Hematopoietic multipotent progenitor cell treated with erythropoietin and hydrocortisone succinate and interleukin-3 and kit ligand, for 6 days (in vitro differentiated cells): ENCODE measurements at regions not wholly inside any gene's neighbourhood (a gene's known extent, or its start where the extent isn't known, plus 50 kb on each side); places are given as distances from the start of the nearest gene placed in this dataset.
A peak's percentile ranks its signal among the peaks of the same experiment; 100 is the strongest.

Source experiments
- DNase-seq: peaks from one replicate; pipeline ENCODE4 v3.0.0-alpha.2; 2015

DNA sequence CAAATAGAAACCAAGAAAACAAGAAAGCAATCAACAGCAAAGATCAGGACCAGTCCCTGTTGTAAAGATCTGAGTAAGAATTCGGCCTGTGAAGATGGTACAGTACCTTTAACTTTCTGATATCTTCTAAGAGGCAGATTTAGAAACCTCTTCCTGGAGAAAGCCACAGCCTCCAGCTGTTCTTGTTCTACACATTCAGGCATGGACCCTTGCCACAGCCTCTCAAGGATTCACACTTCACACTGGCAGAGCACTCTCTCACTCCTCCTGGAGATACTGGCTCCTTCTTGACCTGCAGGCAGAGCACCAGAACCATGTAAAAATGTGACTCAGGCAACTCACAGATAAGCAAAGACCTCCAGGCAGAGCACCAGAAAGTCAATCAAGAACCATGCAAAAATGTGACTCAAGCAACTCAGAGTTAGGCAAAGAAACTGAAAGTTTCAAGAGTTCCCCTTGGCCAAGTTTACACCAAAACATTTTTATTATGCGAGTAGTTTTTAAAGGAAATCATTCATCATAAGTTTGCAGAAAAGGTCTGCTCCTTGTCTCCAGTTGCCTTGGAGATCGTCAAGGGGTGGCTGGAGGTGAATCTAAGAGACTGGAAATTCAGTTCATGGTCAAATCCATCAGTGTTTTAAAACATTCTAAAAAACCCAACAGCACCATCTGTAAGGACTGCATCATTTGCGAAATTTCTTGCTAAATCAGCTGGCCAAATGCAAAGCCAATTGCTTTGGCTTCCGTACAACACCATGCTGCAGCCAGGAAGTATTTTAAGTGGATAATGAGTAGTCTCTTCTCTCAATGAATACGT lies 119.3 kb upstream of the MDM1 start:
- peak; percentile 68 for DNase-seq

GRCh38 chr12:68452078-68452715 lies 120.0 kb upstream of the MDM1 start:
- DNase-seq = no peak

- DNase-seq = no peak
Measured at GRCh38 chr12:68453278-68453677, 121.1 kb upstream of the MDM1 start.

DNA sequence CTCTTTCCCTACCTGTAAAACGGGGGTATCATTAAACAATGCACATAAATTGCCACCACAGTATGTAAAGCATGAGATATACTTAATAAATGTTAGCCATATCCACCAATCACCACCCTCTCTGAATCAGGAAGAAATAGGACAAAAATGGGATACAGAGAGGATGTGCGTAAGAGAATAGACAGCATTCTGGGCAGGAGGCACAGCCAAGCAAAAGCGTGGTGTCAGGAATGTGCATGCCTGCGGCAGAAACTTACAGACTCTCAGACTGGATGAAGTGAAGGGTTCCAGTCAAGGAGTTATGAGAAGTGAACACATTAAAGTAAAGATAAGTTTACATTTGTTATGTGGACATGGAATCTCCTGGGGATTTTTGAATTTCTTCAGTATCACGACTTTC lies 121.7 kb upstream of the MDM1 start:
- no peak for DNase-seq

DNA sequence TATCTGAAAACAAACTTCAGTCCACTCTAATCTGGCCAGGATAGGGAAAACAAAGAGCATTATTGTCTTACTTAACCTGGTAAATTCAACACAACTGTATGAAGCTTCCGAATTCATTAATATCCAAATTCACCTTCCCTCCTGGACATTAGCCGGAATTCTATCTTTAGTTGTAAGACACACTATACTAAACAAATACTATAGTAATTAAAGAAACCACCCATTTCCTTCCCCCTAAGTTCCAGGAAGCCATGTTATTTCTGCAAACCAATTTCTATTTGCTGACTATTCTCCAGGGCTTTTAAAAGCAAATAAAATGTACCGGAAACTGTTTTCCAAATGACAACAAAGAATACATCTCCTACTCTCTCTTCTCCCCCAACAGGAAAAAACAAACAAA lies 122.7 kb upstream of the MDM1 start:
- DNase-seq = no peak

DNA sequence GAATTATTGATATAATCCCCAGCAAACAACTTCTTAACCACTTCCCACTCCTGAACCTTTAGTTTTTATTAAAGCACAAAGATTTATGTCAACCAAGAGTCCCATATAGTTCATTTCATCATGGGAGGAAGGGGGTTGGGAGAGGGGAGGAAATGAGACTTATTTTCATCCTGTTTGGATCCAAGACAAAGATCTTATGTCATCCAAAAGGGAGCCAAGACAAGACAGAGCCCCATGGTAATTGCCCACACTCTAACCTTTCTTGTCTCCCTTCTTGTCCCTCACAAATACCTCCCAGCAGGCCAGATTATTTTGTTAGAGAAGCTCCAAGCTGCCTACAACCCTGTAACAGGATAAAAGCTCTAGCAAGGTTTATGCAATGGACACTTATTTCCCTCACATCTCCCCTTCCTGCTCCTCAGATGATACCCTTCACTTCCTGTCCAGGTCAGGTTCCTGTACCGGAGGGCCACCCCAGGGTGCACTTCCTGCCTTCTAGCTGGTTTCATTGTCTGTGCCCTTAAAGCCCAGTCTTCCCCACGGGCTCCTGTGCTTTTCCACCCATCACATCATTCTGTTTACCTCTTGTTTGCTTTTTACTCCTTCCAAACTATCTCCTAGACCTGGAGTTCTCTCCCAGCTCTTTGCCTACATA lies 123.7 kb upstream of the MDM1 start:
- DNase-seq = no peak

DNA sequence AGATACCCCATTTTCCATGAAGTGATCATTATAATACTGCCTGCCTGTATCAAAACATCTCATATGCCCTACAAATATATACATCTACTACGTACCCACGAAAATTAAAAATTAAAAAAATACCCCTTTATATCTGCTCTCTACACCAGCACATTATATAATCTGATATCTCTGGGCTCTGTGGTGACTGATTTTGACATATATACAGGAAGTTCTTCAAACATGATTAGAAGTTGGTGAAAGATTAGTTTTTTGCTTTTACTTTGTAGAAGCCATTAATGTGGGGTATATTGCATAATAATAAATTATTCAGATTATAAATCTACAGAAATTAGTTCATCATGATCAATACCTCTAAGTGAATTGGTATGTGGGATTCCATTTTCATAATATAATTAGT lies 126.7 kb upstream of the MDM1 start:
- DNase-seq = peak; percentile 64

DNA sequence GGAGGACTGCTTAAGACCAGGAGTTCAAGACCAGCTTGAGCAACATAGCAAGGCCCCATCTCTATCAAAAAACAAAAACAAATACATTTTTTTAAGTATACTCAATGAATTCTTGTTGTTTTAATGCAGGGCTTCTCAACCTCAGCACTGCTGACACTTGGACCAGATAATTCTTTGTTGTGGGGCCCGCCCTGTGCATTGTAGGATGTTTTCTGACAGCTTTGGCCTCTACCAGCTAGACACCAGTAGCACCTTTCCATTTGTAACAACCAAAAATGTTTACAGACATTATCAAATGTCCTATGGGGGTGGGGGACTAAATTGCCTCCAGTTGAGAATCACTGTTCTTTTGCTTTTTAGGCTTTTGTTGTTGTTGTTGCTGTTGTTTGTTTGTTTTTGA lies 128.1 kb upstream of the MDM1 start:
- no peak for DNase-seq

DNA sequence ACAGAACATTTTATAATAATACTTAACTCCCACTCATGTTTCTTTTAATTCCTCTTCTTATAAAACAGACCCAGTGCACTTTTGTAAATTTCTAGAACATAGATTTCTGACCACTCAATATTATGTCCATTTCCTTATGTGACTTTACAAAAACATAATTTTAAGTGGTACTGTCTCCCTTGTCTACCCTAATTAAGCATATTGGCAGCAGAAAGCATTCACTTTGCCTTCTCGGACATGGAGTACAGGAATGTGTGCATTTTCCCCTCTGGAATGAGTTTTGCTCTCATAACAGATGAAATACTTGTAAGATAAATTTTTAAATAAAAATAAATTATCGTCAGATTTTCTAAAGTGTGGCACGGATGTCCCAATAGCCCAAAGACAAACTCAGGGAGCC lies 129.5 kb upstream of the MDM1 start:
- no peak for DNase-seq

DNA sequence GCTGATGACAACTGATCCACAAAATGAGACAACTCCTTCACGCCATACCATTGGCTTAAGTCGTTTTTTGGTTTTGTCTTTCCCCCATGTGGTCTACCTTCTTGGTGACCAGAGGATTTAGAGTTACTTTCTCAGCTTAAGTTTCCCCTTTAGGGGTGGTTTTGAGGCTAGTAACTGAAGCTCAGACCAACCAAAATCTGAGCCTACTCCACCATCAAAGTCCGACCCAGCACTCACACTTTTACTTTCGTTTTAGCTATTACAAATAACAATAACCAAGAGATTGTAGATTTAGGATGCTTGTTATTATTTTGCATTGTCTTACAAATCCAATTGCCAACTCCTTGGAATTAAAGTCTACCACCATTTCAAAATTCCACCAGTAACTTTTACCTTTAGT lies 130.6 kb upstream of the MDM1 start:
- DNase-seq = no peak

GRCh38 chr12:68465227-68465626 lies 133.1 kb upstream of the MDM1 start:
- no peak for DNase-seq

DNA sequence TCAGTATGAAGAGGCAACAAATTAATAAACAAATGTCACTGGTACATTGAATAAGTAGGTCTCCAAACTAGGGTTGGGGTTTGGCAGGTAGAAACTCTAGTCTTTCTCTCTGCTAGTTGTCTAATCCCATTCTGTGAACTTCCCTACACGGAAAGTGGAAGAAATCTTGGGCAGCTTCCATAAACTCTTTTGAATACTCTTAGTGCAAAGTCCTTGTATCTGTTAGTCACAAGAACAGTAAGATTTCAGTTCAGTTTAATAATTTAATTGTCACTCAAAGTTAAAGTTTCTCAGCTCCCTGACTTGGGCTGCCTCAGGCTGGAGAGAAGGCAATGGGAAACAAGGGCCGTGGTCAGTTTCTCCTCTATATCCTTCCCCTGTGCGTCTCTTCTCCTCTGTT lies 135.4 kb upstream of the MDM1 start:
- no peak for DNase-seq

DNA sequence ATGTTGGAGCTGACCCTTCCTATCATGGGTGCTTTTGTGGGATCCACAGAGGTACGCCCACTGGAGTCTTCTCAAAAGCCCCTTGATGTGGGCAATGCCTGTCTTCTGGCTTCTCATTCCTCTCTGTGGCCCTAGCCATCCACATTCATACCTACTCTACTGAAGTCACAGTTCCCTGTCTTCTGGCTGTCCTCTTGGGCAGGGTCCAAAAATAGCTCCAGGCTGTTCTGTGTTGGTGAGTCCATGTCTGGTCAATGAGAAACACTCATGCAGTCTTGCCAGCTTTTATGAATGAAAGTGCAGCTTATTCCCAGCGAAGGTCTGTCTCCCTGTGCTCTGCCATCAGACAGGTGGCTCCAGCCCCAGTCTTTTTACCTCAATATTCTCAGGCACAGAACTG lies 135.9 kb upstream of the MDM1 start:
- DNase-seq = no peak

DNA sequence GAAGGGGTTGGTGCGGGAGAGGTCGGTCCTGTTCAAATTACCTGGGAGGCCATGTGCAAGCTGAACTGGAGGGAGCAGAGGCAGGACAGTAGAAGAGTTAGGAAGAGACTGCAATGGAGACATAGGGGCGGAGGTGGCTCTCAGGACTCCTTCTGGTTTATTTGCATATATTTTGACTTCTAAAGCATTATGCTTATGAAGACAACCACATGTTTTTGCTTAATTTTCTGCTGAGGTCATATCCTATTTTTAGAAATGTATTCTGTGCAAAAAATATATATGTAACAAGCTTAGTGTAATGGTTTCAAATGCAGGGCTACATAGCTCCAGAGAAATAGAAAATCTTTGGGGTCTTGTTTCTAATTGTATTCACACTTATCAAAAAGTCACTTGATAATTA lies 137.0 kb upstream of the MDM1 start:
- no peak for DNase-seq

- no peak for DNase-seq
Measured at GRCh38 chr12:68470664-68471328, 138.6 kb upstream of the MDM1 start.

- DNase-seq = no peak
Measured at GRCh38 chr12:68474467-68475204, 136.1 kb upstream of the RAP1B start.

DNA sequence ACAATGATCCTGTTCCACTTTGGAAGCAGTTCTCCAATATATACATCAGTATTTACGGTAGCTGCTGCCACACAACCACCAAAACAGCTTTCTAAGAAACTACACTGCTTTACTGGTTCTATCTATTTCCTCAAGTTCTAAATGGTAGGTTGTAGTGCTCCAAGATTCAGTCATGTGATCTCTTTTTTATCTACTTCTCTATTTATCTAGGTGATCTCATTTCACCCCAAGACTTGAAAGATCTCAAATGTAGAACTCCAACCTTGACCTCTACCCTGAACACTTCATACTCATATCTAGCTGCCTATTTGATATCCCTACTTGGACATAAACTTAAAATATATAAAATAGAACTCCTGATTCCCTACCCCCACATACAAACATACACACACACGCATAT lies 133.9 kb upstream of the RAP1B start:
- no peak for DNase-seq

GRCh38 chr12:68477261-68477772 lies 133.4 kb upstream of the RAP1B start:
- DNase-seq = no peak

DNA sequence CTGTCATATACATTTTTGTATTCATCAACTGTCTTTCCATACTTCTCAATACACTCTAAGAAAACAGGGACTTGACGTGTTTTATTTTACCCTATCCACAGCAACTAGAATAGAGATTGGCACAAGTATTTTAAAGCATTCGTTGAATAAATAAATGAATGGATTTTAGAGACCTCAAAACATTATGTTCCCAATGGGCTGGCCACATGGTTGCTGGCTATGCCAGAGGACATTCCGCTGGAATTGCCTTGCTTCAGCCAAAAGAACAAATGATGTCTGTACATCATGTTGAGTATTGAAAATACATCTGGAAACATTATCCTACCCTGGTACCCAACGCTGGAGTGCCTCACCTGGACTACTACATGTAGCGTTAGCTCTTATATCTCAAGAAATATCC lies 132.8 kb upstream of the RAP1B start:
- DNase-seq = no peak

DNA sequence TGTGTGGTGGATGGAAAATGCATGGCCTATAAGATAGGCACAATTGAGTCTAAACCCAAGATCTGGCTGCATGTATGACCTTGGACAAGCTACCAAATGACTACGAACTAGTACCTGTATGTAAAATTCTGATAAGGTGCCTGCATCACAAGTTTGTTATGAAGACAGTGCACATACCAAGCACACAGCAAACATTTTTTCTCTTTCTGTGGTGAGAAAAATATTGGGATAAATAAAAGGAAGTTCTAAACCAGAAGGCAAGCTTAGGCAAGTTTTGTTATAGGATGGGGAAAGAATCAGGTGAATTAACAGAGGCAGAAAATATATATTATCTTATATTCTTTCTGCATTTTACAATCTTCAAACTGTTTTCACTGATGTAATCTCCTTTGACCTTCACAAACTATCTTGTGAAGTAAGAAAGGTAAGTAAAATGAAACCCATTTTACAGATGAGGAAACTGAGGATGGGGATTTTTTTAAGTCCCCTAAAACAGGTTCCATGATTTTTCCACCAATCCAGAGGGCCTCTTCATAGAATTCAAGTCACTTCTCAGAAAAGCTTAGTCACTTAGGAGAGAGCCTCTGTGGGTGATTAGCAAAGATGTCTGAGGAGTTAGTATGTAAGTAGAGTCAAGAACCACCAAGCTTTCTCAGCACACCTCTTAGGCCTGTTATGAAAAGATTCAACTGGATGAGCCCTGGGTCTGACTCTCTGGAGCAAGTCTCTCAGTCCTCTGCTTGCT lies 132.0 kb upstream of the RAP1B start:
- DNase-seq = no peak

GRCh38 chr12:68479261-68479895 lies 131.3 kb upstream of the RAP1B start:
- no peak for DNase-seq

DNA sequence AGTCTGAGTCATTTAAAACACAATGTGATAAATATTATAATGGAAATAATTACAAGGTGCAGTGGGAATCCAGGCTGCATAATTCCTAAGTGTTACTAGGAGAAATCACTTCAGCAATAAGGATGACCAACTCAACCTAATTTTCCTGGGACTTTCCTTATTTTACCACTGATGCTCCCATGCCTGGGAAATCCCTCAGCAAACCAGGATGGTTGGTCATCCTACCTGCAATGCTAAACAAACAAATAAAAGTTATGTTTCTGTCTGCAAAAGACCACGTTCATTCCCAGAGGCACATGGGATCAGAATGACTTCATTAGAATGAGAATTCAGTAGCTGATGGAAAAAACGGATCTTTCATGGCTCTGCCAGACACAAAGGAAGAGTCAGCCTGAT lies 130.8 kb upstream of the RAP1B start:
- DNase-seq = no peak
